ENCODE measurements at regions not wholly inside any gene's neighbourhood (a gene's known extent, or its start where the extent isn't known, plus 50 kb on each side); places are given as distances from the start of the nearest gene placed in this dataset.

GRCh38 chr11:80758787-80759186, 1318.0 kb upstream of the TENM4 start:
- POLR2A ChIA-PET = no interaction called here
- no peaks in the 10 kb centered on the region for H3K36me3 Mint-ChIP-seq
- peaks cover 0 to 54% (median 6%) of the 10 kb centered on the region in 9 donors for H3K9me3 Mint-ChIP-seq
- no peaks in the 10 kb centered on the region for H3K4me1 Mint-ChIP-seq
- no peaks in the 10 kb centered on the region for H3K27me3 Mint-ChIP-seq
- H3K27ac Mint-ChIP-seq = no peak overlapping the region
- DNase-seq (no peak), ATAC-seq (no peak)
- no peak overlapping the region for H3K4me3 Mint-ChIP-seq

GRCh38 chr11:80748207-80748925, 1307.5 kb upstream of the TENM4 start:
- H3K4me1 Mint-ChIP-seq = no peaks in the 10 kb centered on the region
- H3K36me3 Mint-ChIP-seq = no peaks in the 10 kb centered on the region
- POLR2A ChIA-PET = no interaction called here
- H3K4me3 Mint-ChIP-seq = no peak overlapping the region
- ATAC-seq = no peak
- H3K9me3 Mint-ChIP-seq = peaks cover 0 to 18% (median 4%) of the 10 kb centered on the region in 9 donors
- no peak for DNase-seq
- H3K27ac Mint-ChIP-seq = no peak overlapping the region
- no peaks in the 10 kb centered on the region for H3K27me3 Mint-ChIP-seq

- POLR2A ChIA-PET = no interaction called here
- Mint-ChIP-seq H3K27me3 (no peaks in the 10 kb centered on the region), H3K9me3 (peaks cover 0 to 18% (median 3%) of the 10 kb centered on the region in 9 donors), H3K4me3 (no peak overlapping the region), H3K27ac (no peak overlapping the region), H3K4me1 (no peaks in the 10 kb centered on the region), H3K36me3 (no peaks in the 10 kb centered on the region)
- DNase-seq (no peak), ATAC-seq (no peak)
These were observed 1305.5 kb upstream of the TENM4 start for GRCh38 chr11:80746300-80746699.

GRCh38 chr11:80745416-80745815, 1304.6 kb upstream of the TENM4 start:
- ATAC-seq = no peak
- Mint-ChIP-seq H3K36me3 (no peaks in the 10 kb centered on the region), H3K4me1 (no peaks in the 10 kb centered on the region), H3K9me3 (peaks cover 0 to 18% (median 3%) of the 10 kb centered on the region in 9 donors), H3K27ac (no peak overlapping the region), H3K27me3 (no peaks in the 10 kb centered on the region), H3K4me3 (no peak overlapping the region)
- POLR2A ChIA-PET = no interaction called here
- DNase-seq = no peak

GRCh38 chr11:80733790-80734189, 1293.0 kb upstream of the TENM4 start:
- DNase-seq (no peak), ATAC-seq (no peak)
- Mint-ChIP-seq H3K36me3 (no peaks in the 10 kb centered on the region), H3K27me3 (no peaks in the 10 kb centered on the region), H3K9me3 (peaks cover 0 to 19% (median 0%) of the 10 kb centered on the region in 9 donors), H3K27ac (no peak overlapping the region), H3K4me3 (no peak overlapping the region), H3K4me1 (no peaks in the 10 kb centered on the region)
- POLR2A ChIA-PET = no interaction called here

- H3K4me3 Mint-ChIP-seq = no peak overlapping the region
- H3K36me3 Mint-ChIP-seq = no peaks in the 10 kb centered on the region
- H3K27me3 Mint-ChIP-seq = no peaks in the 10 kb centered on the region
- H3K4me1 Mint-ChIP-seq = no peaks in the 10 kb centered on the region
- POLR2A ChIA-PET = no interaction called here
- DNase-seq (no peak), ATAC-seq (no peak)
- H3K9me3 Mint-ChIP-seq = peaks cover 0 to 19% (median 0%) of the 10 kb centered on the region in 9 donors
- H3K27ac Mint-ChIP-seq = no peak overlapping the region
These were observed 1292.5 kb upstream of the TENM4 start for GRCh38 chr11:80733361-80733760.

GRCh38 chr11:80727315-80727714, 1286.5 kb upstream of the TENM4 start:
- POLR2A ChIA-PET = no interaction called here

GRCh38 chr11:80726236-80726635, 1285.4 kb upstream of the TENM4 start:
- Mint-ChIP-seq H3K27ac (no peak overlapping the region), H3K36me3 (no peaks in the 10 kb centered on the region), H3K27me3 (no peaks in the 10 kb centered on the region), H3K4me1 (no peaks in the 10 kb centered on the region), H3K4me3 (no peak overlapping the region), H3K9me3 (peaks cover 0 to 14% (median 2%) of the 10 kb centered on the region in 9 donors)
- no peak for DNase-seq
- no peak for ATAC-seq
- POLR2A ChIA-PET = no interaction called here

More at GRCh38 chr11:80727315-80727714, 1286.5 kb upstream of the TENM4 start:
- H3K4me3 Mint-ChIP-seq = no peak overlapping the region
- no peak overlapping the region for H3K27ac Mint-ChIP-seq
- H3K27me3 Mint-ChIP-seq = no peaks in the 10 kb centered on the region
- no peaks in the 10 kb centered on the region for H3K4me1 Mint-ChIP-seq
- ATAC-seq = no peak
- H3K9me3 Mint-ChIP-seq = peaks cover 0 to 12% (median 2%) of the 10 kb centered on the region in 9 donors
- no peaks in the 10 kb centered on the region for H3K36me3 Mint-ChIP-seq
- DNase-seq = no peak

- POLR2A ChIA-PET = no interaction called here
- Mint-ChIP-seq H3K27me3 (no peaks in the 10 kb centered on the region), H3K4me1 (no peaks in the 10 kb centered on the region), H3K36me3 (no peaks in the 10 kb centered on the region), H3K27ac (peak overlapping the region in 1 of 10 donors; percentile 79), H3K4me3 (no peak overlapping the region), H3K9me3 (peaks cover 0 to 20% (median 2%) of the 10 kb centered on the region in 9 donors)
- ATAC-seq (no peak), DNase-seq (no peak)
These were observed 1283.5 kb upstream of the TENM4 start for GRCh38 chr11:80724366-80724765.

GRCh38 chr11:80722629-80723028, 1281.8 kb upstream of the TENM4 start:
- POLR2A ChIA-PET = no interaction called here
- no peaks in the 10 kb centered on the region for H3K36me3 Mint-ChIP-seq
- H3K9me3 Mint-ChIP-seq = peaks cover 0 to 13% (median 4%) of the 10 kb centered on the region in 9 donors
- no peak overlapping the region for H3K4me3 Mint-ChIP-seq
- ATAC-seq = no peak
- no peak overlapping the region for H3K27ac Mint-ChIP-seq
- no peak for DNase-seq
- no peaks in the 10 kb centered on the region for H3K27me3 Mint-ChIP-seq
- H3K4me1 Mint-ChIP-seq = no peaks in the 10 kb centered on the region

GRCh38 chr11:80720295-80720694, 1279.5 kb upstream of the TENM4 start:
- Mint-ChIP-seq H3K4me3 (no peak overlapping the region), H3K9me3 (peaks cover 0 to 14% (median 4%) of the 10 kb centered on the region in 9 donors), H3K27me3 (no peaks in the 10 kb centered on the region), H3K36me3 (no peaks in the 10 kb centered on the region), H3K27ac (no peak overlapping the region), H3K4me1 (no peaks in the 10 kb centered on the region)
- POLR2A ChIA-PET = no interaction called here
- DNase-seq = no peak
- no peak for ATAC-seq

- Mint-ChIP-seq H3K9me3 (peaks cover 0 to 23% (median 4%) of the 10 kb centered on the region in 9 donors), H3K4me1 (no peaks in the 10 kb centered on the region), H3K36me3 (no peaks in the 10 kb centered on the region), H3K27me3 (no peaks in the 10 kb centered on the region), H3K27ac (no peak overlapping the region), H3K4me3 (no peak overlapping the region)
- POLR2A ChIA-PET = no interaction called here
- no peak for ATAC-seq
- DNase-seq = no peak
These were observed 1278.4 kb upstream of the TENM4 start for GRCh38 chr11:80719292-80719646.

GRCh38 chr11:80718611-80719291, 1277.9 kb upstream of the TENM4 start:
- Mint-ChIP-seq H3K27ac (no peak overlapping the region), H3K36me3 (no peaks in the 10 kb centered on the region), H3K27me3 (no peaks in the 10 kb centered on the region), H3K4me3 (no peak overlapping the region), H3K9me3 (peaks cover 0 to 23% (median 5%) of the 10 kb centered on the region in 9 donors), H3K4me1 (no peaks in the 10 kb centered on the region)
- POLR2A ChIA-PET = no interaction called here
- ATAC-seq (no peak), DNase-seq (no peak)

- Mint-ChIP-seq H3K9me3 (peaks cover 8 to 42% (median 13%) of the 10 kb centered on the region in 9 donors), H3K36me3 (no peaks in the 10 kb centered on the region), H3K27ac (no peak overlapping the region), H3K4me1 (no peaks in the 10 kb centered on the region), H3K27me3 (no peaks in the 10 kb centered on the region), H3K4me3 (no peak overlapping the region)
- ATAC-seq (no peak), DNase-seq (no peak)
- POLR2A ChIA-PET = no interaction called here
These were observed 1261.4 kb upstream of the TENM4 start for GRCh38 chr11:80702264-80702663.
